NCI-H2227 (cell line): ENCODE measurements at regions not wholly inside any gene's neighbourhood (a gene's known extent, or its start where the extent isn't known, plus 50 kb on each side); places are given as distances from the start of the nearest gene placed in this dataset.

Source experiments
- DNase-seq: peaks from one replicate; lab custom pipeline; 2025; ENCODE audit not compliant: unreplicated experiment; lab: John Stamatoyannopoulos, UW

DNA sequence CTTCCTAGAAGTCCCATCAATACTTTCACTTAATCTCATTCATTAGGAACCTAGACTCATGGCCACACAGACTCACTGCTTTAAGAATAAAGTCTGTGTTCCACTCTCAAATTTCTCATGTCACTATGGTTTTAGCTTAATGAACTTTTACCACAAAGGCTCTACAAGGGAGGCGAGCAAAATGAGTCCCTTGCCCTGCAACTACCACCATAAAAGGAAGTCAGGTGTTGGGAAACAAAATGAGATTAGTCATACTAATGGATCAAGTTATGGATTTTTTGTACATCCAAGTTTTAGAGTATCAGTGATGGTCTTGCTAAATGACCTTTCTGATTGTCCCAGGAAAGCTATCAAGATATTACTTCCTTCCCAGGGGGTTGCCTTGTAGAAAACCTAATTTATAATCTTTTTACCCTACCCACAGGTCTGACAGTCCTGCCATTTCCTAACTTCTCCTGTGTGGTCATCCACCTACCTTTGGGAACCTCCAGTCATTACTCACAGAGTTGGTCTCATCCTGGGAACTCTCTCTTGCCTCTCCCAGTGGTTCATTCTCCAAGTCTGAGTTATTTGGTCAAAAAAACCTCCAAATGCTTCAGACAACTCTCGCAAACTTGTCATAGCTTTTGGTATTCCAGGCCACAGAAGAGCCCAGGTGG lies 51.8 kb upstream of the SLC16A1 start:
- no peak for DNase-seq

DNA sequence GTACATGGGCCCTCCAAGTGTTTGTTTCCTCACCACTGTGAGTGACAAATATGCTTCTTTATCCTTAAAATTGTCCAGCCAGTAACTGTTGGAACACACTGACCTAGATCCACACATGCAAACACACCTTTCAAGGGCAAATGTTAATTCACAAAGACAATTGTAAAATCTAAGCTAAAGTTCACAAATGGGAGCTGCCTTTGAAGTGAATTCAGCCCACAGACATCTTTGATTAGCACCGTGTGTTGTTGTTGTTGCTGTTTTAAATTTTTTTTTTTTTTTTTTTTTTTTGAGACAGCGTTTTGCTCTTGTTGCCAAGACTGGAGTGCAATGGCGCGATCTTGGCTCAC lies 52.3 kb upstream of the SLC16A1 start:
- no peak for DNase-seq

DNA sequence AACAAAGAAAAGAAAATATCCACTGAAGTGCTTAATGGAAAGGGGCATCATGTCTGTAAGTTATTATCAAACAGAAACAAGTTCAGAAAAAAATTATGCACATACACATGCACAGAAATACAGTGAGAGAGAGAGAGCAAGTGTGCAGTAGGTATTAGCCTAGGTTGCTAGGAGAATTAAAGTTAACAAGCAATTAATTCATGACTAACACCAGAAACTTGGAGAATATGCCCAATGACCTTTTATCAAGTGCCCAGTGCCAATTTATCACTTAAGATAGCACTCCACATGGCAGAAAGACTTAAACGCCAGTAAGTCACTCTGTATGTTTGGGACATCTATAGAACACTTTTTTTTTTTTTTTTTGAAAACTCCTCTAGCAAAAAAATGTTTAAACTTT lies 56.2 kb upstream of the SLC16A1 start:
- no peak for DNase-seq

DNA sequence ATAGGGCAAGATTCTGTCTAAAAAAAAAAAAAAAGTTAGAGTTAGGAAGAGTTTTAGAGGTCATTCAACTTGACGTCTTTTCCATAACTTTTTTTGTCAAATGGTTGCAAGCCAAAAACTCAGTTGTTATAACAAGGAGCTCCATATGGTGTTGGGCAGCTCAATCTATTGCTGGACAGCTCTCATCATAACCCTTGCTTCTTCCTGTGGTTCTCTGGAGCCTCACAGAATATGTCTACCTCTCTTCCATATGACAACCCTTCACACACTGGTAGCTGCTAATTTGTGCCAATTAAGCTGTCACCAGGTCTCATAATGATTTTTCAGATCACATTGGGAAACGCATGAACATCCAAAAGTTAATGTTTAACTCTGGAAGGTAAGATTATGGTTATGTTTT lies 57.8 kb upstream of the SLC16A1 start:
- DNase-seq = no peak

DNA sequence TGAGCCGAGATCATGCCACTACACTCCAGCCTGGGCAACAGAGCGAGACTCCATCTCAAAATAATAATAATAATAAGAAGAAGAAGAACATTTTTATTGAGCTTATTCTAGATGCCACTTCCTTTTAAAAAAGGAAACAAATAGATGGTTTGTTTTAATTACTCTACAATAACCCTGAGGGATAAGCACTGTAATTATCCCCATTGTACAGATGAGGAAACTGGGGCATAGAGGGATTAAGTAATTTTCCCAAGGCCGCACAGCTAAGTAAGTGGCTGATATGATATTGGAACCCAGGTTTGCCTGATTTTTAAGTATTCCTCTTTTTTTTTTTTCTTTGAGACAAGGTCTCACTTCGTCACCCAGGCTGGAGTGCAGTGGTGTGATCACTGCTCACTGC lies 58.5 kb upstream of the LRIG2 start:
- no peak for DNase-seq

DNA sequence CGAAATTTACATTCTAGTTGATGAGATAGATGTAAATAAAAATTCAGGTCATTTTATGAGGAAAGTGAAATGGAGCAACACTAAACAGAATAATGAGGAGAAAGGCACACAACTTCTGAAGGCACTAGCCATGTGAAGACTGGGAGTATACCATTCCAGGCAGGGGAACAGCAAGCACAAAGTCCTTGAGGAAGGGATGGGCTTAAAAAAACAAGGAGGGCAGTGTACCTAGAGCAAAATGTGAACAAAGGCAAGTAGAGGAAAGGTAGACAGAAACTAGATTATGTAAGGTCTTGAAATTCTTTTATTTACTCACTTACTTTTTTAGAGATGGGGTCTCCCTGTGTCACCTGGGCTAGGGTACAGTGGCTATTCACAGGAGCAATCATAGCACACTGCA lies 54.1 kb upstream of the LRIG2 start:
- no peak for DNase-seq

DNA sequence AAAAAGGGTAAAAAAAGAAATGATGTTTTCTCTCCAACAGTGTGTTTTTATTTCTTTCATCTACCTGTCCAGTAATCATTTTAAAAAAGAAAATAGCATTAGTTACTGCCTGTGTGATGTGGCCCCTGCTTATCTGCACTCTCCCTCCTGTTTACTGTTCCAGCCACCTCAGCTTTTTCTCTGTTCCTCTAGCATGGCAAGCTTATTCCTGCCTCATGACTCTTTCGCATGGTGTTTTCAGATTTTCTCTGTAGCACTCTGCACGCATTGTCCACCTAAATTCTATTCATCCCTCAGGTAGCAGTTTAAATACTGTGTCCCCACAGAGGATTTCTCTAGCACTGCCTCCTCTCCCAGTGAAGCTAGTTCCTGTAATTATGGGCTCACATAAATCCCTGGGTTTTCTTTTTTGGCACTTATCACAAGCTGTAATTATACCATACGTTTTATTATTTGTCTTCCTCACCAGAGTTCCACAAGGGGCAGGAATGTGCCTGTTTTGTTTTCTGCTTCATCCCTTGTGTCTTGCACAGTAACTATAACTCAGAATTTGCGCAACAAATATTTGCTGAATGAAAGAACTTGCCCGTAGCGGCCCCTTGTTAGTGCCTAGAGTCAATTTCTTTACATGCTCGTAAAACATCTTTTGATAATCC lies 51.4 kb upstream of the LRIG2 start:
- DNase-seq = peak; percentile 85
